HG03064 (cell line): ENCODE measurements at regions not wholly inside any gene's neighbourhood (a gene's known extent, or its start where the extent isn't known, plus 50 kb on each side); places are given as distances from the start of the nearest gene placed in this dataset.
"Not testable (repeated sequence)": the region's sequence is repeated elsewhere in the genome, so short reads cannot be mapped to it uniquely, and the experiment has no call there.

Source experiments
- ATAC-seq: cut with Tn5 transposase; IDR thresholded peaks from one replicate; pipeline ENCODE4 v1.9.1; 2021; ENCODE audit warnings: low read depth; ENCODE audit not compliant: unreplicated experiment

- peak; percentile 89 for ATAC-seq
These were observed 57.1 kb upstream of the KMT2E start for GRCh38 chr7:104956753-104957450.

- no peak for ATAC-seq
These were observed 55.6 kb upstream of the KMT2E start for GRCh38 chr7:104958371-104958865.

GRCh38 chr7:104959483-104959882, 54.5 kb upstream of the KMT2E start:
- not testable (repeated sequence) for ATAC-seq

GRCh38 chr7:104960741-104961448, 53.1 kb upstream of the KMT2E start:
- ATAC-seq: peak; percentile 43

- no peak for ATAC-seq
These were observed 52.2 kb upstream of the KMT2E start for GRCh38 chr7:104961821-104962220.

- ATAC-seq: no peak
These were observed 51.2 kb upstream of the KMT2E start for GRCh38 chr7:104962781-104963180.

GRCh38 chr7:104963378-104963990, 50.5 kb upstream of the KMT2E start:
- no peak for ATAC-seq

GRCh38 chr7:104963991-104964385, 50.0 kb upstream of the KMT2E start:
- ATAC-seq: no peak
